GM21723 (cell line): ENCODE measurements at regions not wholly inside any gene's neighbourhood (a gene's known extent, or its start where the extent isn't known, plus 50 kb on each side); places are given as distances from the start of the nearest gene placed in this dataset.

ENCODE experiments used
- ATAC-seq: cut with Tn5 transposase; IDR thresholded peaks from one replicate; pipeline ENCODE4 v1.9.1; 2021; ENCODE audit warnings: mild to moderate bottlenecking, moderate library complexity; ENCODE audit not compliant: unreplicated experiment

- ATAC-seq: peak; percentile 97
Measured at GRCh38 chr9:119556129-119556875, 187.1 kb upstream of the BRINP1 start.

GRCh38 chr9:119544492-119544891, 175.3 kb upstream of the BRINP1 start:
- no peak for ATAC-seq

- no peak for ATAC-seq
Measured at GRCh38 chr9:119537138-119537537, 167.9 kb upstream of the BRINP1 start.

- ATAC-seq: no peak
Measured at GRCh38 chr9:119533504-119533903, 164.3 kb upstream of the BRINP1 start.

GRCh38 chr9:119526698-119527097, 157.5 kb upstream of the BRINP1 start:
- no peak for ATAC-seq

- ATAC-seq: no peak
Measured at GRCh38 chr9:119523508-119523907, 154.3 kb upstream of the BRINP1 start.

- ATAC-seq: no peak
Measured at GRCh38 chr9:119522381-119522780, 153.1 kb upstream of the BRINP1 start.

- ATAC-seq: no peak
Measured at GRCh38 chr9:119509291-119509905, 140.2 kb upstream of the BRINP1 start.

GRCh38 chr9:119501374-119501773, 132.1 kb upstream of the BRINP1 start:
- ATAC-seq: no peak

- no peak for ATAC-seq
Measured at GRCh38 chr9:119500072-119500771, 131.0 kb upstream of the BRINP1 start.

GRCh38 chr9:119487118-119487827, 118.0 kb upstream of the BRINP1 start:
- no peak for ATAC-seq

- ATAC-seq: no peak
Measured at GRCh38 chr9:119483153-119483552, 113.9 kb upstream of the BRINP1 start.

GRCh38 chr9:119477197-119477596, 108.0 kb upstream of the BRINP1 start:
- no peak for ATAC-seq

GRCh38 chr9:119458068-119458467, 88.8 kb upstream of the BRINP1 start:
- no peak for ATAC-seq

GRCh38 chr9:119453980-119454379, 84.7 kb upstream of the BRINP1 start:
- ATAC-seq: no peak

- no peak for ATAC-seq
Measured at GRCh38 chr9:119453490-119453911, 84.3 kb upstream of the BRINP1 start.

- ATAC-seq: no peak
Measured at GRCh38 chr9:119451426-119451825, 82.2 kb upstream of the BRINP1 start.

GRCh38 chr9:119443179-119443578, 73.9 kb upstream of the BRINP1 start:
- no peak for ATAC-seq

- ATAC-seq: no peak
Measured at GRCh38 chr9:119441832-119442231, 72.6 kb upstream of the BRINP1 start.

GRCh38 chr9:119441338-119441737, 72.1 kb upstream of the BRINP1 start:
- no peak for ATAC-seq

GRCh38 chr9:119436261-119436660, 67.0 kb upstream of the BRINP1 start:
- no peak for ATAC-seq
